CD1c-positive myeloid dendritic cell (primary cell): ENCODE measurements at regions not wholly inside any gene's neighbourhood (a gene's known extent, or its start where the extent isn't known, plus 50 kb on each side); places are given as distances from the start of the nearest gene placed in this dataset.

ENCODE experiments used
- DNase-seq: peaks from one replicate; pipeline ENCODE4 v3.0.0-alpha.2; 2016; ENCODE audit errors: extremely low spot score

DNA sequence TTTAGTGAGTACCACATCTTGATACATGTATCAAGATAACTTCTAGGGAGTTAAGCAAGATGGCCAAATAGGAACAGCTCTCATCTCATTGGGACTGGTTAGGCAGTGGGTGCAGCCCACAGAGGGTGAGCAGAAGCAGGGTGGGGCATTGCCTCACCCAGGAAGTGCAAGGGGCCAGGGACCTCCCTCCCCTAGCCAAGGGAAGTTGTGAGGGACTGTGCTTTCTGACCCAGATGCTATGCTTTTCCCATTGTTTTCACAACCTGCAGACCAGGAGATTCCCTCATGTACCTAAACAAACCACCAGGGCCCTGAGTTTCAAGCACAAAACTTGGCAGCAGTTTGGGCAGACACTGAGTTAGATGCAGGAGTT is 665.0 kb upstream of the CBLB start:
- no peak for DNase-seq

DNA sequence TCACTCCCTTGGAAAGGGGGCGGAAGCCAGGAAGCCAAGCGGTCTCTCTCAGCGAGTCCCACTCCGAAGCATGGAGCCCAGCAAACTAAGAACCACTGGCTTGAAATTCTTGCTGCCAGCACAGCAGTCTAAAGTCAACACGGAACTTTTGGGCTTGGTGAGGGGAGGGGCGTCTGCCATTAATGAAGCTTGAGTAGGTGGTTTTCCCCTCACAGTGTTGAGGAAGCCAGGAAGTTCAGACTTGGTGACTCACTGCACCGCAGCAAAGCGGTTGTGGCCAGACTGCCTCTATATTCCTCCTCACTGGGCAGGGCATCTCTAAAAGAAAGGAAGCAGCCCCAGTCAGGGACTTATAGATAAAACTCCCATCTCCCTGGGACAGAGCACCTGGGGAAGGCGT is 665.4 kb upstream of the CBLB start:
- DNase-seq = peak; percentile 35

- no peak for DNase-seq
Observed at GRCh38 chr3:106540743-106541142, 671.9 kb upstream of the CBLB start.

- no peak for DNase-seq
Observed at GRCh38 chr3:106542101-106542769, 673.4 kb upstream of the CBLB start.

GRCh38 chr3:106552351-106553043 is 683.7 kb upstream of the CBLB start:
- DNase-seq = no peak

DNA sequence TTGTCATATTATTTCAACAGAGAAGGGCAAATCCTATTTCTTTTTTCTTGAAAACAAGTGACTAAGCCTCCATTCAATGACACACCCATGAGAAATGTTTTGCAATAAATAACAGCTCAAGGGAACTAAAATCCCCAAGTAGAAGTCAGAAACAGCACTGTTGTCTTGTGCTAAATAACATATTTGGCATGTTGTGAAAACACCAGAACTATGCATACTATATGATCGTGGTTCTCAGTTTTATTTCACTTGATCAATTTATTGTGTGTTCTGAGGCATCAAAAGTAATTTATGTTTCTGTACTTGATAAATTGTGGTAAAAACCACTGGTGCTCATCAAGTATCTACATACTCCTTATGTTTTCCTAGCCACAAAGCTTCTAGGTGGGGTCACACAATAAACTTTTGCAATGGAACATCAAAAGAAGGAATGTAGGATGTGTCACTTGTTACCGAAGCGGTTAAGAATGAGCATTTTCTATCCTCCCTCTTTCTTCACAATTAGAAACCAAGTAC is 691.7 kb upstream of the CBLB start:
- DNase-seq = peak; percentile 54

DNA sequence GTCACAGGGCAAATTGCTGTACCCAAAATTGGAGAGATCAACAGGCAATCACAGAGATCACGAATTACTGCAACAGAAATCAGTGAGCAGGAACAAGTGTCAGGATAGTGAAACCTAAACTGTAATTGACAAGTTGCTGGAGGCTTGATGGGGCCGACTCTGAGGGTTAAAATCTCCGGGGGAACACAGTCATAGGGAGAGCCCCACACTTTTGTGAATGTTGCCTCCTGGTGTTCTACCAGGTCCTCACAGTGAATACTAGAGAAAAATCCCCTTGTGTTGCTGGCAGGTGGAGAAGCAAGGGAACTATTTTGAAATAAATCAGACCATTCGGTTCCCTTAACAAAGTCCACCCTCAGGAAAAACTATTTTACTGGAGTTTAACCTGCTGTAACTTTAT is 697.5 kb upstream of the CBLB start:
- no peak for DNase-seq

DNA sequence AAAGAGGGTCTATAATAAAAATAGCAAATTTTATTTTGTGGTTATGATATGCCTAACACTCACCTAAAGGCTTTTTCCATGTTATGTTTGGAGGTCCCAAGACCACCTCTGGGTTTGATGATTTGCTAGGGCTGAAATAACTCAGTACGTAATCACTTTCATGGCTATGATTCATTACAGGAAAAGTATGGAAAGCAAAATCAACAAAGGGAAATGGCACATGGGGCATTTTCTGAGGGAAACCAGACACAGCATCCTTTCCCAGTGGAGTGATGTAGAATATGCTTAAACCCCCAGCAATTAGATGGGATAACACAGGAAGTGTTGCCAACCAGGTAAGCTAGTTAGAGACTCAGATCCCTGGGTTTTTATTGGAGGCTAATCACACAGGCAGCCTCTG is 701.6 kb upstream of the CBLB start:
- DNase-seq = no peak

GRCh38 chr3:106573605-106574004 is 704.8 kb upstream of the CBLB start:
- DNase-seq = no peak

GRCh38 chr3:106575029-106575428 is 706.2 kb upstream of the CBLB start:
- no peak for DNase-seq

GRCh38 chr3:106577241-106577640 is 708.4 kb upstream of the CBLB start:
- no peak for DNase-seq

DNA sequence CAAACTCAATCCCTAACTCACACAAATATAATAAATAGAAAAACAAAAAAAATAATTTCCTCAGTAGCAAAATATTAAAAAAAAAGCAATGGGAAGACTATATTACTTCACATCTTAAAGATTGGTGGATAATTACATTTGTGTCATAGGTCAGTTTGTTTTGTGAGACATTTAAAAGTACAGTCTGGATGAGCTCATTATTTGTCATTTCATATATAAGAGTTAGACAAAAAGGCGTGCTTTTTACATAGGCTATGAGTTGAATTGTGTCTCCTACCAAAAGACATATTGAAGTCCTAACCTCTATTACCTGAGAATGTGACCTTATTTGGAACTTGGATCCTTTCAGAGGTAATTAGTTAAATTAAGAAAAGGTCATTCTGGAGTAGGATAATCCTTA is 710.1 kb upstream of the CBLB start:
- DNase-seq = no peak

- no peak for DNase-seq
Observed at GRCh38 chr3:106582151-106582550, 713.3 kb upstream of the CBLB start.

GRCh38 chr3:106587551-106587950 is 718.7 kb upstream of the CBLB start:
- DNase-seq = no peak

DNA sequence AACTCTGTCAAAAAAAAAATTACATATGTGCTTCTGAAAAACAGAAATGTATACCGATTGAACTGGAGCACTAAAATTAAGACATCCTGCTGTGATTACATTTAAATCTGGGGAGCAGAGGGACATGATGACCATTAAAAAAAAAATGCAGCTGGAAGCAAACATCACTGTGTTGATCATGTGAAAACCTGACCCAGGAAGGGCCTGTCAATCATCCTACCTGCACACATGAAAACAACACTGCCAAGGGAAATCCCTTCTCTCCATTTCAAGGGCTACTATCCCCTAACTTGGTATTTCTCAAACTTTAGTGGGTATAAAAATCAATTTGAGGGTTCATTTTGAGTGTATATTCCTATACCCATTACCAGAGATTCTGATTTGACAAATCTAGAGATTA is 719.9 kb upstream of the CBLB start:
- DNase-seq = no peak

GRCh38 chr3:106589311-106589942 is 720.6 kb upstream of the CBLB start:
- no peak for DNase-seq

DNA sequence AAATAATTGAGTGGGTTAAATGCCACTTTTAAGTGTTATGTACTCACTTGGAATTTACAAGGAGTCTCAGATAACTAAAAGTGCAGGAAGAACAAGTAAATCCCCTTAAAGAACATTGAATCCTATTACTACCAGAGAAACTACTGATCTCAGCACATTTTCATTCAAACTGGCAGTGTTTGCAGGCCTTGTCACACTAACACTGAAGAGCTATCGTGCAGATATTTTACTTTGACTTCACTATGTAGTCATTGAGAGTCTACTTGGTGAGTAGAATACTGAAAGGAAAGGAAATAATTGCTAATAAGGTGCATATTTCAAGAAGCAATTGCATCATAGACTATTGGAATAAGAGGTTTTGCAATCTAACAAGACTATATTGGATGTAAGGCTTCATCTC is 721.4 kb upstream of the CBLB start:
- DNase-seq = no peak

DNA sequence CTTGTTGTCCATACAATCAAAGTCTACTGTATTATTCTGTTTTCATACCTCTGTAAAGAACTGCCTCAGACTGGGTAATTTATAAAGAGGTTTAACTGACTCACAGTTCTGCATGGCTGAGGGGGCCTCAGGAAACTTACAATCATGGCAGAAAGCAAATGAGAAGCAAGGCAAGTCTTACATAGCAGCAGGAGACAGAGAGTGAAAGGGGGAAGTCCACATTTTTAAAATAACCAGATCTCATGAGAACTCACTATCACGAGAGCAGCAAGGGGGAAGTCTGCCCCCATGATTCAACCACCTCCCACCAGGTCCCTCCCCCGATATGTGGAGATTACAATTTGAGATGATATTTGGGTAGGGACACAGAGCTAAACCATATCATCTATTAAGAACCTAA is 724.6 kb upstream of the CBLB start:
- DNase-seq = no peak

- peak; percentile 74 for DNase-seq
Observed at GRCh38 chr3:106609666-106610301, 741.0 kb upstream of the CBLB start.

- no peak for DNase-seq
Observed at GRCh38 chr3:106610362-106610959, 741.6 kb upstream of the CBLB start.

DNA sequence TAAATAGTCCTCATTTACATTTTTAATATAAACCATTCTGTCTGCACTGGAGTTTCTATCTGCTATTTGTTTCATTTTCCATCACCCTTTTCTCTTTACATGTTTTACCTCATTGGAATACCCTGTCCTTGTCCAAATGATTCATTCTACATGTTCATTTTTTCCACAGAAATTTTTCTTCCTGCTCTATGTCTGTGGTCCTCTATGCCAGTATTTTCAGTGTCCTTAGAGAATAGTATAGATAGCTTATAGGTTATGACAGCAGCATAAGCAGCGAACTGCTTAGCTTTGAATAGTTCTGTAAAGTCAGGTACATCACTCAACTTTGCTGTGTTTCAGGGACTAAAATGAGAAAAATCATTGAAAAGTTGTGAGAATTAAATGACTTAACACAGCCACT is 742.3 kb upstream of the CBLB start:
- DNase-seq = no peak

DNA sequence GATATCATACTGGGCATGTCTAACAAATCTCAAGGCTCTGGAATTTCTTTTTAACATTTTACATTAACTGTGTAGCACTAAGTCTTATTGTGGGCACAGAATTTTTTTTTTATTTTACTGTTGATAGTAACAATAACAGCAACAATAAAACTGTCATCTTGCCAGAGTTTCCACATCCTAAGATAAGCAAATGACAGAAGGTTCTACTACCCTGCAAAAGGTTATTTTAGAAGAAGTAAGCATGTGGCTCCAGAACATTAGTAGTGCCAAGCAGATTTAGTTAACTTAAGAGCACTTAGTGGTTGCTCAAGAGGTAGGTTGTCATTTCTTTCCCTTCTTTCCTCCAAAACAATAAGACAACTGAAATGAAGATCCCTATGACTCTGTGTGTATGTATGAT is 743.0 kb upstream of the CBLB start:
- no peak for DNase-seq
